ENCODE measurements at regions not wholly inside any gene's neighbourhood (a gene's known extent, or its start where the extent isn't known, plus 50 kb on each side); places are given as distances from the start of the nearest gene placed in this dataset.

DNA sequence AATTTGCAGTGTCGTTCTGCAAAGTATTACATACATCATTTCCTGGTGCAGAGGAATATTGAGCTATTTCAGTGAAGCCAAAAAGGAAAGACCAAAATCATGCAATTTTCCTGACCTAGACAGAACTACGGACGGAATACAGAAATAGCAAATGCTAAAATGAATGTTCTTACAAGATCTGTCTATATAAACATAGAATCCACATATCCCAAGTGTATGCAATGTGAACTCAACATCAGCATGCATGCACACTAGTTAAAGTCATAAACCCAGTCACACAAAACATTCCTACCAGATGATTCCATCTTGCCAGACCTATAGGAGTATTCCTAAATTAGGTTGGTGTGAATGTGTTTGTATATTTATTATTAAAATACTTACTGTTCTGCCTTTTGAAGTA, 383.7 kb upstream of the ZNF507 start:
- Histone ChIP-seq H4K8ac (ENCODE audit: low read depth, low read length) (no peak overlapping the region), H3K79me1 (ENCODE audit: low read length) (no peaks in the 10 kb centered on the region), H3K27ac (ENCODE audit: low read depth, low read length) (no peak overlapping the region), H3K14ac (ENCODE audit: low read length) (no peak overlapping the region), H3K9me3 (ENCODE audit: insufficient read depth, low read depth, low read length) (no peaks in the 10 kb centered on the region), H3K4ac (ENCODE audit: low read depth, low read length) (no peak overlapping the region), H3K18ac (ENCODE audit: low read length) (no peak overlapping the region), H2AK5ac (ENCODE audit: low read length) (no peak overlapping the region), H3K23ac (ENCODE audit: low read length) (no peak overlapping the region), H3K9ac (ENCODE audit: low read length) (no peak overlapping the region), H3K4me2 (ENCODE audit: low read length) (no peak overlapping the region), H4K91ac (ENCODE audit: low read depth, low read length) (no peak overlapping the region), H3K4me3 (ENCODE audit: low read depth, low read length) (no peak overlapping the region), H2BK5ac (ENCODE audit: low read depth, low read length, poor library complexity) (no peak overlapping the region), H2BK12ac (ENCODE audit: low read length) (no peak overlapping the region), H2BK120ac (ENCODE audit: insufficient read depth, low read length, poor library complexity) (no peak overlapping the region), H4K12ac (ENCODE audit: low read depth, low read length) (no peak overlapping the region), H3K36me3 (ENCODE audit: control insufficient read depth in 1 of 2, insufficient read depth in 2 of 2, low read length in 2 of 2) (no peaks in the 10 kb centered on the region), H3K27me3 (ENCODE audit: insufficient read depth, low read length) (no peaks in the 10 kb centered on the region), H2AFZ (ENCODE audit: insufficient read depth, low read length, poor library complexity) (no peak overlapping the region), H3K4me1 (ENCODE audit: control insufficient read depth in 1 of 2, insufficient read depth in 2 of 2, low read length in 2 of 2) (no peaks in the 10 kb centered on the region), H3K79me2 (ENCODE audit: control insufficient read depth, insufficient read depth, low read length, poor library complexity) (no peaks in the 10 kb centered on the region)
- WGBS (ENCODE audit: extremely low coverage, insufficient coverage, insufficient read length), result no CpG with 5 or more reads among the region's 3 CpGs
- no peak for DNase-seq

- Histone ChIP-seq H3K27me3 (ENCODE audit: insufficient read depth, low read length) (no peaks in the 10 kb centered on the region), H2BK120ac (ENCODE audit: insufficient read depth, low read length, poor library complexity) (no peak overlapping the region), H3K27ac (ENCODE audit: low read depth, low read length) (no peak overlapping the region), H2BK12ac (ENCODE audit: low read length) (no peak overlapping the region), H3K14ac (ENCODE audit: low read length) (no peak overlapping the region), H3K79me2 (ENCODE audit: control insufficient read depth, insufficient read depth, low read length, poor library complexity) (no peaks in the 10 kb centered on the region), H3K9me3 (ENCODE audit: insufficient read depth, low read depth, low read length) (no peaks in the 10 kb centered on the region), H2BK5ac (ENCODE audit: low read depth, low read length, poor library complexity) (no peak overlapping the region), H3K4me1 (ENCODE audit: control insufficient read depth in 1 of 2, insufficient read depth in 2 of 2, low read length in 2 of 2) (no peaks in the 10 kb centered on the region), H3K9ac (ENCODE audit: low read length) (no peak overlapping the region), H3K4ac (ENCODE audit: low read depth, low read length) (no peak overlapping the region), H3K79me1 (ENCODE audit: low read length) (no peaks in the 10 kb centered on the region), H4K8ac (ENCODE audit: low read depth, low read length) (no peak overlapping the region), H3K4me3 (ENCODE audit: low read depth, low read length) (no peak overlapping the region), H2AFZ (ENCODE audit: insufficient read depth, low read length, poor library complexity) (no peak overlapping the region), H3K4me2 (ENCODE audit: low read length) (no peak overlapping the region), H3K36me3 (ENCODE audit: control insufficient read depth in 1 of 2, insufficient read depth in 2 of 2, low read length in 2 of 2) (no peaks in the 10 kb centered on the region), H4K12ac (ENCODE audit: low read depth, low read length) (no peak overlapping the region), H4K91ac (ENCODE audit: low read depth, low read length) (no peak overlapping the region), H3K18ac (ENCODE audit: low read length) (no peak overlapping the region), H2AK5ac (ENCODE audit: low read length) (no peak overlapping the region), H3K23ac (ENCODE audit: low read length) (no peak overlapping the region)
- no CpG with 5 or more reads among the region's 5 CpGs for WGBS (ENCODE audit: extremely low coverage, insufficient coverage, insufficient read length)
- DNase-seq, result no peak
Observed at GRCh38 chr19:31962561-31962996, 382.8 kb upstream of the ZNF507 start.

DNA sequence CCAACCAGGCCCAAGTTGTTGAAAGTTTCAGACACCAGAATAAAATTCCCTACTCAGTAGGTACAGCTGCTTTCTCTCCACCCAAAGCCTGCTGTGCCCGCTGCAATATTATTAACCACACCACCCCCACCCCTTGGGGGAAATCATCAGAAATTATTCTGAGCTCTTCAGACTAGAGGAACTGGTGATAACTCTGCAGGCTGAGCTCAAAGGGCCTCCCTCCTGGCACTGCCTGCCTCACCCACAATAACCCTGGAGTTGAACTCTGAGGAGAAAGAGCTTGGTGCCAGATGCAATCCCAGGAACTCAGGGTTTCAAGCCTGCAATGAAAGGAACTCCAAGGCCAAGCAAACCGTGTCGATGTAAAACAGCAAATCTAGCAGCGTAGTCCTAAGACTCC, 381.7 kb upstream of the ZNF507 start:
- Histone ChIP-seq H3K79me2 (ENCODE audit: control insufficient read depth, insufficient read depth, low read length, poor library complexity) (no peaks in the 10 kb centered on the region), H2AK5ac (ENCODE audit: low read length) (no peak overlapping the region), H3K23ac (ENCODE audit: low read length) (no peak overlapping the region), H4K91ac (ENCODE audit: low read depth, low read length) (no peak overlapping the region), H3K79me1 (ENCODE audit: low read length) (no peaks in the 10 kb centered on the region), H4K8ac (ENCODE audit: low read depth, low read length) (no peak overlapping the region), H2BK5ac (ENCODE audit: low read depth, low read length, poor library complexity) (no peak overlapping the region), H3K36me3 (ENCODE audit: control insufficient read depth in 1 of 2, insufficient read depth in 2 of 2, low read length in 2 of 2) (no peaks in the 10 kb centered on the region), H2BK120ac (ENCODE audit: insufficient read depth, low read length, poor library complexity) (no peak overlapping the region), H2BK12ac (ENCODE audit: low read length) (no peak overlapping the region), H3K4me2 (ENCODE audit: low read length) (no peak overlapping the region), H4K12ac (ENCODE audit: low read depth, low read length) (no peak overlapping the region), H3K9me3 (ENCODE audit: insufficient read depth, low read depth, low read length) (no peaks in the 10 kb centered on the region), H3K18ac (ENCODE audit: low read length) (no peak overlapping the region), H3K4ac (ENCODE audit: low read depth, low read length) (no peak overlapping the region), H3K27me3 (ENCODE audit: insufficient read depth, low read length) (no peaks in the 10 kb centered on the region), H2AFZ (ENCODE audit: insufficient read depth, low read length, poor library complexity) (no peak overlapping the region), H3K4me1 (ENCODE audit: control insufficient read depth in 1 of 2, insufficient read depth in 2 of 2, low read length in 2 of 2) (no peaks in the 10 kb centered on the region), H3K14ac (ENCODE audit: low read length) (no peak overlapping the region), H3K4me3 (ENCODE audit: low read depth, low read length) (no peak overlapping the region), H3K9ac (ENCODE audit: low read length) (no peak overlapping the region), H3K27ac (ENCODE audit: low read depth, low read length) (no peak overlapping the region)
- no peak for DNase-seq
- no CpG with 5 or more reads among the region's 4 CpGs for WGBS (ENCODE audit: extremely low coverage, insufficient coverage, insufficient read length)

DNA sequence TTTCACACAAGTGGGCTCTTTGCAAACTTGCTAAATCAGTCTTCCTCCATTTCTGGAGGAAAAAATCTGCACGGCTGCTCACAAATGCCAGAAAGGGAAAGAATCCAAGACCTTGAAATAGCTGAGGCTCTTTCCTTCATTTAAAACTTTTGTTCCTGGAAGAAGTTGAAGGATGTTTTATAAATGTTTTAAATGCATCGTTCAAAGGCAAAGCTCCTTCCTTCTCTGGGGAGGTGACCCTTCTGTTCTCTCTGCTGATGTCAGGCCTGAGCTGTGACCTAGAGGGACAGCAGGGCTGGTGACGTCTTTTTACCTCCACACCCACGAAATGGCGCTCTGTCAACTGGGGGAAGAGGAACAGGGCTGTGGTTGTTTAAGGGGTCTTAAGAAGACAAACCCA, 376.4 kb upstream of the ZNF507 start:
- no peak for DNase-seq
- H3K18ac ChIP-seq (ENCODE audit: low read length), result no peak overlapping the region
- H3K9me3 ChIP-seq (ENCODE audit: insufficient read depth, low read depth, low read length), result peaks cover 7% of the 10 kb centered on the region
- H3K79me2 ChIP-seq (ENCODE audit: control insufficient read depth, insufficient read depth, low read length, poor library complexity), result no peaks in the 10 kb centered on the region
- H3K79me1 ChIP-seq (ENCODE audit: low read length), result no peaks in the 10 kb centered on the region
- peak overlapping the region; percentile 18 for H3K4me2 ChIP-seq (ENCODE audit: low read length)
- no peak overlapping the region for H4K8ac ChIP-seq (ENCODE audit: low read depth, low read length)
- no peak overlapping the region for H3K23ac ChIP-seq (ENCODE audit: low read length)
- no peaks in the 10 kb centered on the region for H3K36me3 ChIP-seq (ENCODE audit: control insufficient read depth in 1 of 2, insufficient read depth in 2 of 2, low read length in 2 of 2)
- WGBS (ENCODE audit: extremely low coverage, insufficient coverage, insufficient read length), result no CpG with 5 or more reads among the region's 5 CpGs
- H4K12ac ChIP-seq (ENCODE audit: low read depth, low read length), result no peak overlapping the region
- H2BK5ac ChIP-seq (ENCODE audit: low read depth, low read length, poor library complexity), result no peak overlapping the region
- no peaks in the 10 kb centered on the region for H3K27me3 ChIP-seq (ENCODE audit: insufficient read depth, low read length)
- H2AK5ac ChIP-seq (ENCODE audit: low read length), result no peak overlapping the region
- peaks cover 5 to 10% of the 10 kb centered on the region in 2 experiments for H3K4me1 ChIP-seq (ENCODE audit: control insufficient read depth in 1 of 2, insufficient read depth in 2 of 2, low read length in 2 of 2)
- no peak overlapping the region for H3K4ac ChIP-seq (ENCODE audit: low read depth, low read length)
- H2BK120ac ChIP-seq (ENCODE audit: insufficient read depth, low read length, poor library complexity), result no peak overlapping the region
- no peak overlapping the region for H2BK12ac ChIP-seq (ENCODE audit: low read length)
- no peak overlapping the region for H2AFZ ChIP-seq (ENCODE audit: insufficient read depth, low read length, poor library complexity)
- no peak overlapping the region for H3K27ac ChIP-seq (ENCODE audit: low read depth, low read length)
- no peak overlapping the region for H3K14ac ChIP-seq (ENCODE audit: low read length)
- no peak overlapping the region for H3K4me3 ChIP-seq (ENCODE audit: low read depth, low read length)
- no peak overlapping the region for H3K9ac ChIP-seq (ENCODE audit: low read length)
- no peak overlapping the region for H4K91ac ChIP-seq (ENCODE audit: low read depth, low read length)
